GM13977 (cell line): ENCODE measurements at regions not wholly inside any gene's neighbourhood (a gene's known extent, or its start where the extent isn't known, plus 50 kb on each side); places are given as distances from the start of the nearest gene placed in this dataset.

Experiments
- DNase-seq: peaks from one replicate; pipeline ENCODE4 v3.0.0; 2012; ENCODE audit warnings: low spot score
- in situ Hi-C: fragments of 300-500 bp; cut with MboI; formaldehyde crosslinking; loops from one replicate; pipeline ENCODE4 v1.12.0; 2022; ENCODE audit warnings: low sequenced_read_pairs, low pct_unique_long_range_greater_than_20kb, mixed read lengths, inconsistent platforms; ENCODE audit not compliant: unreplicated experiment
- TF ChIP-seq, protein P1 (sequence below): IDR thresholded peaks from 2 replicates; pipeline ENCODE4 v1.5.1; 2012; ENCODE audit warnings: mild to moderate bottlenecking, control low read depth; ENCODE audit not compliant: insufficient read depth; ENCODE audit errors: extremely low read depth, missing control alignments

DNA sequence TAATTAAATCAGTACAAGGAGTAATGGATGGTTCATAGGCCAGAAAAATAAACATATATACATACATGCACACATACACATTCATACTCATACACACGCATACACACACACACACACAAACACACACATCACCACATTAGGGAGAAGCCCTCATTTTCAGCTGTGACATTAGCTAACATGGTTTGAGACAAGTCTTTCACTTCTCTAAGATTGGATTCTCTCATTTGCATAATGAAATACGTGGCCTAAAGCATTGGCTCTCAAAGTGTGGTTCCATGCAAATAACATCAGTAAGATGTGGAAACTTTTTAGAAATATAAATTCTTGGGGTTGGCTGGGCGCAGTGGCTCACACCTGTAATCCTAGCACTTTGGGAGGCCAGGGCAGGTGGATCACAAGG lies 452.6 kb downstream of the TAFA4 start:
- in situ Hi-C loops: no loop called here
- DNase-seq: no peak
- TF ChIP-seq, protein P1, sequence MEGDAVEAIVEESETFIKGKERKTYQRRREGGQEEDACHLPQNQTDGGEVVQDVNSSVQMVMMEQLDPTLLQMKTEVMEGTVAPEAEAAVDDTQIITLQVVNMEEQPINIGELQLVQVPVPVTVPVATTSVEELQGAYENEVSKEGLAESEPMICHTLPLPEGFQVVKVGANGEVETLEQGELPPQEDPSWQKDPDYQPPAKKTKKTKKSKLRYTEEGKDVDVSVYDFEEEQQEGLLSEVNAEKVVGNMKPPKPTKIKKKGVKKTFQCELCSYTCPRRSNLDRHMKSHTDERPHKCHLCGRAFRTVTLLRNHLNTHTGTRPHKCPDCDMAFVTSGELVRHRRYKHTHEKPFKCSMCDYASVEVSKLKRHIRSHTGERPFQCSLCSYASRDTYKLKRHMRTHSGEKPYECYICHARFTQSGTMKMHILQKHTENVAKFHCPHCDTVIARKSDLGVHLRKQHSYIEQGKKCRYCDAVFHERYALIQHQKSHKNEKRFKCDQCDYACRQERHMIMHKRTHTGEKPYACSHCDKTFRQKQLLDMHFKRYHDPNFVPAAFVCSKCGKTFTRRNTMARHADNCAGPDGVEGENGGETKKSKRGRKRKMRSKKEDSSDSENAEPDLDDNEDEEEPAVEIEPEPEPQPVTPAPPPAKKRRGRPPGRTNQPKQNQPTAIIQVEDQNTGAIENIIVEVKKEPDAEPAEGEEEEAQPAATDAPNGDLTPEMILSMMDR: no peak

DNA sequence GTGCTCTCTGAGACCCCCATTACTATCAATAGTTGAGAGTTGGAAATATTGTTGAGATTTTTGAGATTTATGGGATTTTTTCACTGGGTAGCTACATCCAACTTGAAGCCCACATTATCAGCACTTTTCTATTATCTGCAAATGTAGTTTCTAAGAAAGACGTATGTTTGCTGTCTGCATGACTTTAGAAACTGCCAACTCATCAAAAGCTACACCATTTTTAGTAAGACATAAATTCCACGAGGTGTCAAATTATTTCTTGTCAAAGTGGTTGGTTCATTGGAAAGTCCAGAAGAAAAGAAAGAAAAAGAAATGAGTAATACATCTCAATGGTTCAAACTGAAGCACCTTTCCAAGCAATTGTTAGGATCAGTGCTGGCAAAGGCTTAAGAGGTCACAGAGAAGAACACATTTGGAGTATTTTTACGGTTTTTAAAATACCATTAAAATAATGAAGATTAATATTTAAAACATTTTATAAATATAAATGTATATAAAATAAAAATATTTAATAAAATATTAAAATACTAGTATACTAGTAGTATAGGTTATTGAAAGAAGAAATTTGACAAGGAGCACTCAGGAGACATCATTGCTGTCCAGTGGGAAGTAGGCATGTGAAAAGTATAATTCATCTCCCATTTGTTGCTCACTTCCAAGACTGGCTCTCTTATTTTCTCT lies 463.5 kb downstream of the TAFA4 start:
- TF ChIP-seq, protein P1: no peak
- no peak for DNase-seq
- in situ Hi-C loops: no loop called here

DNA sequence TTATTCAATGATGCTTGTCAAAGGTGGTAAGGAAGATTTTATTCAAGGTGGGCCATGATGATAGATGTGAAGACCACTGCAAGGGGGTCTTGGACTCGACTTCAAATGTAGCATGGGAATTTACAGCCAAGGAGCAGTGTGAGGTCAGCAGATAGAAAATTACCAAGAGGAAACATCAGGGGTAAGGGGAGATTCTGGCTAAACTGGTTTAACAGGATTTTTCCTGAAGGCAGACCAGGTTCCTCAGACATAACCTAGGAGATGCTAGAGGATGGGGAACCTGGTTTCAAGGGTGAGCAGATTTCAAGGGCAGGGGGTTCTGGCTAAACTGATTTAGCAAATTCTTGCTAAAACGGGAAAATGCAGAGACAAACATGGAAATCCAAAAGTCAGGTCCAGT lies 464.9 kb downstream of the TAFA4 start:
- TF ChIP-seq, protein P1: no peak
- in situ Hi-C loops: no loop called here
- DNase-seq: no peak

DNA sequence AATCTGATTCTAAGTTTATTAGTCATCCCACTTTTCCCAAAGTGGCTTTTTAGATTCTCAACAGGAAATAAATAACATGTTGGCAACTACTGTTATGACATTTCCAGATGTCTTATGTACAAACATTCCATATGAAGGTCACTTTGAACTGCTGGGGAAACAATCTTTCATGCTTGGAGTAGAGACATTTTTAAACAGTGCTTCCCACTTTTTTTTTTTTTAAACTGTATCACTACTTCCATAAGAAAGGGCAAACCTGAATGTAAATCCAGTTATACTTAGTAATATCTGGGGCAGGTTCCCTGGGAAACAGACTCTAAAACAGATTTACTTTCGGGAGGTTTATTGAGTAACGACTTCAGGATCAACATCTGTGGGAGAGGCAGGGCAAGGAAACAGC lies 473.8 kb downstream of the TAFA4 start:
- in situ Hi-C loops: no loop called here
- no peak for DNase-seq
- TF ChIP-seq, protein P1: no peak

DNA sequence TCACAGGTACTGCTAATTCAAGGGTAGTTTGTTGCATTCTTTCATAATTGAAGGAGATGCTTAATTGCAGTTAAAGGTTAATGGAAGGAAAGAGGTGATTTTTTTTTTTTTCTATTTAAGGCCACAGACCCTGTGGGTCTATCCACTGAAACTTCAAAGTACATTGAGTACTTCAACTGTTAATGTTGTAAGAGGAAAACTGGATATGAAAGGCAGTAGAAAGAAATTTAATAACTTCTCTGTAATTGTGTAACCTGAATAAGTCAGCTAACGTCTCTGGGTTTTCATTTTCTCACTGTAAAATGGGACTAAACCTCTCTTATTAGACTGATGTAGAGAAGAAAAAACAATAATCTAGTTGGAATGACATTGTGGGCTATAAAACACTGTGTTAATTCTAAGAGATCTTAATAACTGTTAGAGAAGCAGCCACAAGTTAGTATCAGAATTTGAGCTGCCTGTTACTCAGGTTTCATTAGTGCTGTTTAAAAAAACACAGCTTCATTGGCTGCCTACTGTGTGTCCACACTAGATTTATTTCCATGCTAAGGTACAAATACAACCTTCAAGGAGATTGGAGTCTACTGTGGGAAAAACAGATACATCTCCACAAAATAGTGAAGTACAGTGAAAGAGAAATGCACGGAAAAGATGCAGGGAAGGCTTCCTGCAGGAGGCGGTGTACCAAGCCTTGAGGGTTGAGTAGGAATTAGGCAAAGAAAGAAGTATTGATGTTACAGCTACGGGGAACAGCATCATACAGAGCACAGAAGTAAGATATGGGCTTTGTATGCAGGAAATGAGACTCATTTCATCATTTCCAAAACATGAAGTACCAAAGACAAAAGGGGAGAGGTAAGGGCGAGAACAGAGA lies 483.6 kb downstream of the TAFA4 start:
- TF ChIP-seq, protein P1: no peak
- DNase-seq: no peak
- in situ Hi-C loops: no loop called here

DNA sequence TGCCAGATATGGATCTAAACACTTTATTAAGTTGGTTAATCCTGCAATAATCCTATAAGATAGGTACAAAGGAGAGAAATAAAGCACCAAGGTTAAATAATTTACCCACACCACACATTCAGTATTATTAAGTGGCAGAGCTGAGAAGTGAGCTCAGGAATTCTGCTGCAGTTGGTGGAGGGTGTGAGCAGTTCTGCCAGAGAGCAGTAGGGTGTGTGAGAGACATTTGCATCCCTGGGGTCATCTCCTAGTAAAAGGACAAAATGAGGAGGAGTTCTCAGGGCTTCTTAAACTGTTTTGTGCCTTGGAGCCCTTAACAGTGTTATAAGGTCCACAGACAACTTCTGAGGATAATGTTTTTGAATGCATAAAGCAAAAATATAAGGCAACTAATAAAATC lies 484.5 kb downstream of the TAFA4 start:
- DNase-seq: no peak
- TF ChIP-seq, protein P1: no peak
- in situ Hi-C loops: no loop called here
